C4-2B (cell line): ENCODE measurements at regions not wholly inside any gene's neighbourhood (a gene's known extent, or its start where the extent isn't known, plus 50 kb on each side); places are given as distances from the start of the nearest gene placed in this dataset.

Source experiments
- CTCF ChIP-seq: fragments of 450-650 bp; conservative IDR thresholded peaks from 2 replicates; pipeline ENCODE4 v1.5.1; 2017; ENCODE audit warnings: mild to moderate bottlenecking
- ZFX ChIP-seq: fragments of 450-650 bp; IDR thresholded peaks from 2 replicates; pipeline ENCODE4 v1.6.1; 2017

GRCh38 chr2:100742277-100743254 is 77.4 kb upstream of the NPAS2 start:
- TF ChIP-seq CTCF (no peak), ZFX (no peak)
